ENCODE measurements at regions not wholly inside any gene's neighbourhood (a gene's known extent, or its start where the extent isn't known, plus 50 kb on each side); places are given as distances from the start of the nearest gene placed in this dataset.

GRCh38 chr5:61916621-61917620 lies 389.1 kb upstream of the KIF2A start:
- no peak for DNase-seq

GRCh38 chr5:61918611-61919010 lies 387.4 kb upstream of the KIF2A start:
- DNase-seq, result no peak

- DNase-seq, result peak; percentile 83
Measured at GRCh38 chr5:61919920-61920319, 386.1 kb upstream of the KIF2A start.

DNA sequence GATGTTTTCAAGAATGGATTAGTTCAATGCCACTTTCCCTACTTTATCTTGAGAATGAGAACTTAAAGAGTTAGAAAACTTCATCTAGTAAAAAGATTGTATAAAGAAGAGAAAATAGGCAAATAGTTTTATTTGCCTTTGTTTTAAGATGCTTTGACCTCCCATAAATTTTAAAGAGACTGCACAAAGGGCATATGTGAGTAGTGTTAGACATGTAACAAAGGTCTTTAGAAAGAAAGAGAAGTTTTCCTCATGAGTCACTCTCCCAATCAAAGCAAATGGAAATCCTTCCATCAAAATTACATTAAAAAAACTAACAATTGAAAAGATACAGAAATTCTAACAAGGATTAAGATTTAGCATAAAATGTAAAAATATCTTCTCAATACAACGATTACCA lies 381.8 kb upstream of the KIF2A start:
- no peak for DNase-seq

DNA sequence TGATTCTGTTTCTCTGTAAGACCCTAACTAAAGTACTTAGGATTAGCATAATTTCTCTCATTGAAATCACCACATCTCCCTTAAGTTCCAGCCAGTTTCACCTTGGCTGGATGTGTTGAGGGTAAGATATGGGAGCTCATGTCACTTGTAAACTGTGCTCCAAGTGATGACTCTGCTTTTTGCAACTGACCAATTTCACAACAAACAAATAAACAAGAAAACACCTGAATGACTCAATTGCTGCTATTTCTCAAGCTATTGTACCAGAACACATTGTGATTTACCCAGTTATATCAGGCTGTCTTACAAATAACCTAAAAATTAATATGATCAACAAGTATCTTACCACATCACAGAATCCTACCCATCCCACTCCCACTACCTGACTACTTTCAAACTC lies 379.1 kb upstream of the KIF2A start:
- no peak for DNase-seq

DNA sequence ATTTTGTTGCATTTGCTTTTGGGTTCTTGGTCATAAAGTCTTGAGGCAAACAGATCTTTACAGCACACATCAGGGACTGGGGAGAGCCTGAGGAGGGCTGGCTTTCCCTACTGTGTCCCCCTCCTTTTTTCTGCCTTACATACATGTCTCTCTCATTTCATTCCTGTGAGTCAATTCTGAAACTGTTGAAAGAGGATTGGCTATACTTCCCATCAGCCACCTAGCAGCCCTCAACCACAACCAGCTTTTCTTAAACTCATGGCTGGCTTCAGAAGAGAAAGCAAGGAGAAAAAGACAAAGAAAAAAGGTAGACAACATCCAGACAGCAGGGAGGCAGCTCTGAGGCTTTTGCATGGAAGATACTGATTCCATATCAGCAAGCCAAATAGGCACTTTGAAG lies 374.8 kb upstream of the KIF2A start:
- DNase-seq, result no peak

DNA sequence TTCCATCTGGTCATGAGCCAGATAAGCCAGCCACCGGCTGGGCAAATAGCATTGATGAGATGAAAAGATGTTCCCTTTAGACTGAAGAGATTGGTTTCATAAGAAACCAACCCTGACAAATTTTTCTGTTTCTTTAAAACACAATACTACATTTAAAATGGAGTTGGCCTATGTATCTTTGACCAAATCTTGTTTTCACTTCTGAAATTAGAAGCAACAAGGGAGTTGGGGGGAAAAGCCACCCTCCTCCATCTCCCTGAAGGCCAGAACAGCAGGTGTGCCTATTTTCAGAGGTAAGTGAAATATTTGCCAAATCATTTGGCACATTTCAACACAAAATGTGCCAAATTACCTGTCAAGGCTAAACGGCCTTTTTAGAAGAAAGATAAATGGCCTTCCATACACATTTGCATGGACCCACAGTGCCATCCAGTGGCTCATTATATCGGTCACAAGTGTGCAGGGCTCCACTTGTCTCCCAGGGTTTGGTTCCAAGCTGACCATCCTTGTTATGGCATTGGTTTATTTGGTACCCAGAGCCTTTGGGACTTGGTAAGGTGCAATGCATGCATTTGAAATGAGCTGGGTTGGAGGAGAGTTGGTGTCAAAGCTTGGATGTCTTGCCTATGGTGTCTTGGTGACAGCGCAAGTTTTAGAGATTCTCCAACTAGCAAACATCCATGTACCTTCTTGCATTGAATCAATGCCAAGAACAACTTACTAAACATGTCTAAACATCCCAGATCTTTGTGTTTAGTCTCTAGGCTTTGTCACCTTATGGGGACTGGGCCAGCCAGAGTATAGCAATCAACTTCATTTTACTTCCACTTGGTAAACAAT lies 372.0 kb upstream of the KIF2A start:
- peak; percentile 81 for DNase-seq

DNA sequence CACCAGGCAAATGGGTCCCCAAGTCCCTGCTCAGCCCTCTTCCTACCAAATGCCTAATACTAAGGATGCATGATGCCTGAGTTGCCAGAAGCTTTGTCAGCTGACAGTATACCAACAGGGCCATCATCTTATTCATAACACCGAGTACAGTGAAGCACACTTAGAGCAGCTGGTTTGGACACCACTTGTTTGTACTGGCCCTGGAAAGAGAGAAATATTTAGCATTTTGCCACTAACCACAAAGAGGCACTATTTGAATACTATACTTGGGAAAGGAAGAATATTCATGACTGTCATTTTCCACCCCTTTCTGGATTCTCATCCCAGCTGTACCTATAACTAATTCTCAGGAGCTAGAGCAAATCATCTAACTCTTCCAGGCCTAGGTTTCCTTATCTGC lies 364.4 kb upstream of the KIF2A start:
- no peak for DNase-seq

DNA sequence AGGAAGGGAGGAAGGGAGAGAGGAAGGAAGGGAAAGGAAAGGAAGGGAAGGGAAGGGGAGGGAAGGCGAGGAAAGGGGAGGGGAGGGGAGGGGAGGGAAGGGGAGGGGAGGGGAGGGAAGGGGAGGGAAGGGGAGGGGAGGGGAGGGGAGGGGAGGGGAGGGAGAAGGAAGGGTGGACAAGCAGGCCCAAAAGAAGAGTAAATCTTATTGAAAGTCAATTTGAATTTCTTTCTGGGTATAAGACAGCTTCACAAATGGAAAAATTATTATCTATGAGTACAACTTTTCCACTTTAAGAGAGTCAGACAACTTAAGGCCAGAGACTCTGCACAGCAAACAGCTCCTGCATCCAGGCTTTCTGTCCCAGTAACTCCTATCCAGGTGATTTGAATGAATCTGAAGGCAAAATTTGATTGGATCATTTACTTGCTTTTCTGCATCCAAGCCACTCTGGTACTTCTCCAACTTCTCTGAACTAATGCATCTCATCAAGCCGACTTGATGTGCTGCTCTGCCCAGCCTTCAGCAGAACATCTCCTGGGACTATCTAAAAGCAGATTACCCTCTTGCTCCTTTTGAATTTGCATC lies 363.4 kb upstream of the KIF2A start:
- no peak for DNase-seq

DNA sequence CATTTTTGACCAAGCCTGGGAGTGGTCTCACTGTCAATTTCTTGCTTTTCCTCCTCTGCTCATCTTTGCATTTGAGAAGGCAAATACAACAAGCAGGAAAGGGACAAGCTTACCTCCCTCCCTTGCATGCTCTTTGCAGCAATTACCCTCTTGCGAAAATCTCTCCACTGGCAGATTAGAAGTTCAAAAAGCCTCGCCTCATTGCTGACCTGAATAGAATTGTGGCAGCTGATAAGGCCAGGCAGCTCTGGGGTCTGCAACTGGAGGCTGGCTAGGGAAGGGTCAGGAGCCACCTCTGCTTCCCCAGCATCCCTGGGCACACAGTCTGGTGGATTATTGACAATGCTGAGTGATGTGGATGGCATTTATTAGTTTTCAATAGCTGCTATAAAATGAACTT lies 362.3 kb upstream of the KIF2A start:
- DNase-seq, result no peak

DNA sequence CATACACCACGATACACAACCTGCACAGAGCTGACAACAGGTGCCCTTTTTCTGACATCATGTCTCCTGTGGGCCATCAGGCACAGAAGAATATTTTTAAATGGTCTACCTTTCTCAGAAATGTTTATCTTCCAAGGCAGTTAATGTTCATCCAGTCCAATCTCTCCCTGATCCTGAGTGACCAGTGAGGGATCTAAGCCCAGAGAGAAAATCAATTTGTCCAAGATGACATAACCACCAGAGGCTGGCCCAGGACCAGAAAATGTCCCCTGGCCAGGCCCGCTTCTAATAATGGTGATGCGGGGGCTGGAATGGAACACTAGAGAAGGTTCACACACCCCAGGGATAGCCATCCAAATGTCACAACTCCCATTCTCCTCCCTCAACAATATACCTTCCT lies 357.9 kb upstream of the KIF2A start:
- no peak for DNase-seq

DNA sequence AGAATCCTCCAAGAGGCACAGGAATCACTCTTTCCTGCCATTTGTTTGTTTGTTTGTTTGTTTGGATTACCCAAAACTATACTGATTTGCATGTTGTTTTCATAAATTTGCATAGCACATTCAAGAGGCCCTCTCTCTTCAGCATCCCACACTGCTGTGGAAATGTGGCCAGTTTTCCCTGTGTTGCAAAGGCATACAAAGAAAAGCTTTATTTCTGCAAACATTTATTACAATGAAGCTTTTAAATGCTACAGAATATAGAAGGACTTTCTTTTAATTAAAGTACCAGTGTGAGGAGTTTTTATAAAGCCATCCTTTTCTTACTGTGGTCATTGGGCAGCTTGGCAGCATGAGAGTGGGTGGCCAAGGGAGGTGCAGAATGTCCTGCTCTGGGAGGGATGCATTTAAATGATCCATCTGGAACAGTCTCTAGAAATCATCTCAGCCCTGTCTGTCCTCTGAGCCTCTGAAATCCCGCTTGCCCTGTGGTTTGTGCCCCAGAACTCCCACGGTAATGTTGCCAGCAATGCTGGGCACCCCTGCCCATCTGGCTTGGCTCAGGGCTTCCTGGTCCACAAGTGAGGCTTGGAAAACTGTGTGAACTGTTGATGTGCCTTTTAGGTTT lies 356.8 kb upstream of the KIF2A start:
- no peak for DNase-seq

GRCh38 chr5:61949679-61950435 lies 356.1 kb upstream of the KIF2A start:
- no peak for DNase-seq

DNA sequence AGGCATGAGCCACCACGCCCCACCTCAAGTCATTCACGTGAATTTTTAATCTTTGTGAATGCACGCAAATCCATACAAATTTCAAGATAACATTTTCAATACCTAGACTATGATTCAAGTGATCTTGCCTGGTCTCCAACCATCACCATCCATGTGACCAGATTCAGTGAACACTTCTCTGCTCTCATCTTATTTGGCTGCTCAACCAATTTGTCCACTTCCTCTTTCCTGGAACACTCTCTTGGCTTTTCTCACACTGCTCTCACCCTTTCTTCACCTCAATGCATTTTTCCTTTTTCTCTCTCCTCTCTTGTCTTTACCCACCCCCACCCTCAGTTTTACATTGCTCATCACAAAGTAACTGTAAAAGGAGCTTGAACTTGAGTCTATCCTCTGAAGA lies 354.7 kb upstream of the KIF2A start:
- DNase-seq, result no peak

DNA sequence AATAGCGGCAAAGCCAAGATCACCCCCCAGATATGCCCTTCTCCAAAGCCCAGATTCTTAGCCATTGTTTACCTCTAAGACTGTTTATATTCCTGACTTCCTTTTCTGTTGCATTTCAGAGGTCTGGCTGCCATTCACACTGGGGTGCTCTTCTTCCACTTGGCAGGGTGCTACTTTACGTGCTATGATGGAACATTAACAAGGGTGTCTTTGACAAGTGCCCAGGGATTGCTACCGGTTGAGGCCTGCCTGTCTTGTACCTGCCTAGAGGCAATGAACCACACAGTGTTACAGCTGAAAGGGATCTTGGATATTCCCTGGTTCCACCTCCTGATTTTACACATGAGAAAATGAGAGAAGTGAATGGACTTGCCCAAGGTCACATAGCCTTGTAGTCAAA lies 352.1 kb upstream of the KIF2A start:
- DNase-seq, result no peak

DNA sequence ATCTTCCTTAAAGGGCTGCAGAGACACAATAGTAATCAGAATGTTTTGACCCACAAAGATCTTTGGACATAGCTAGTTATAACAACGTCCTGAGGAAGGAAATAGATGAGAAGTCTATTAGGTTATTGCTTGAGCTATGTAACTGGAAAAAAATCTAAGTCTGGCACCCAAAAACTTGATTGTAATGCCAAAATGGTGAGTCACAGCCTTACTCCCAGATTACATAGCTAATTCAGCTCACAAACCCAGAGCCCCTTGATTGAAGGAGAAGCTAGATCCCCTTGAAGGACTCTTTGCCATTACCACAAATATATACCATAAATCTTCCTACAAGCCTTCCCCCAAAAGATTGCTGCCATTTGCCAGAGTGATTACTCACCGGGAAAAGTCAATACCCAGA lies 341.8 kb upstream of the KIF2A start:
- no peak for DNase-seq

DNA sequence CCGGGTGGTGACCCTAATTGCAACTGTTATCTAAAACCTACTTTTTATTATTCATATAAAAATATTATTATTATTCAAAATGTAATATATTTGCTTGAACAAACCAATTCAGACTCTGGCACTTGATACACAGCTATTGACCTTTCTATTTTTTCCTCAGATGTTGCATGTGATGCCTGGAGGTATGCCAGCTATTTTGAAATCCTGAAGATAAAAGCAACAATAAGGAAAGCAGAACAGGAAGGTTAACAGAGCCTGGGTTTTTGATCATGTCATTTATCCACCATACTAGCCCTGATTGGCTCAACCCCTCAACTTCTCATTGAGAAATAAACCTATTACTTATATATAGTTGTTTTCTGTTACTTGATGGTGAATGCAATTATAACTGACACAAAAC lies 340.9 kb upstream of the KIF2A start:
- DNase-seq, result no peak

- DNase-seq, result no peak
Measured at GRCh38 chr5:61965490-61965889, 340.5 kb upstream of the KIF2A start.

GRCh38 chr5:61966296-61966955 lies 339.6 kb upstream of the KIF2A start:
- no peak for DNase-seq

DNA sequence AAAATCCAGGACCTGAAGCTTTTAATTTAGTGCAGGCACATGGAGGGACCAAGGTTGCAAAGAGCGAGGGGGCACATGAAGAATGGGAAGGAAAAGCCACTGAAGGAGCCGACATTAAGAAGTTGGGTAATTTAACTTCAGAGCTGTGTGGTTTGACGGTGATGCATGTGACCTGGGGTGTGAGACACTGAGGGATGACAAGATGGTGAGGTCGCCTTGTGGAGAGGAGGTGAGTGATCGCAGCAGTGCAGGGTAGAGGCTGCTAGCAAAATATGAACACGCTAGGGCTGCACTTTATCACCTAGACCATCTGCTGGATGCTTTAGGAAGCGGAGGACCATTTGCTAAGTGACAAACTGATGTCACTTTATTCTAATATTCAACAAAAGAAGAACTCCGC lies 339.0 kb upstream of the KIF2A start:
- no peak for DNase-seq

DNA sequence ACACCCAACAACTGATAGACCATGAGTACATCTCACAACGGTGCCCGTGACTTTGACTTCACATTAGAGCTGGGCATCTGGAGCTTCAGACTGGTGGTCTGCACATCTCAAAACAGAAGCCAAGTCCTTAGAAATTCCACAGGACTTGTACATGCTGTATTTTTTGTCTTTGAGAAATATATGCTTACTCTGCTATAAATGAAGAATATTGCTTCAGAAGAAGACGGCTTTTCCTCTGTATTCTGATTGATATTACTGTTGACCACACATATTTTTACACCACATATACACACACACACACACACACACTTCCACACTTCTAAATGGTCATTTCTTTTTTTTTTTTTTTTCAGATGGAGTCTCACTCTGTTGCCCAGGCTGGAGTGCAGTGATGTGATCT lies 338.3 kb upstream of the KIF2A start:
- no peak for DNase-seq

DNA sequence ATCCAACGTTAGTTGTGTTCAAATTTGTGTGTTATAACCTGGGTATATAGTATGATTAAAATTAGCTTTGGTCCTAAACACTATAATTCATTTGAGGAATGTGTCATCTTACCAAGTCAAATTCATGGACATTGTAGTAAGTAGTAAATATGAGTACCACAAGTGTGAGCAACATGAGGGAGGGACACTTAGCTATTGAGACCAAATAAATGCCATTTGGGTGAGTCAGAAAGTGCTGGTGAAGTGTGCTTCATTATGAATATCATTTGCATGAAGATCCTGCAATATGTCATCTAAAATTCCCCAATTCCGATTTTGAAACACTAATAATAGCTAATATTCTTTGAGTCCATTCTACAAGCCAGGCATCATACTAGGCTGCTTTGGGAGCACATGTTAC lies 336.7 kb upstream of the KIF2A start:
- DNase-seq, result no peak
